HT-29 (cell line): ENCODE measurements at regions not wholly inside any gene's neighbourhood (a gene's known extent, or its start where the extent isn't known, plus 50 kb on each side); places are given as distances from the start of the nearest gene placed in this dataset.
"Not testable (repeated sequence)": the region's sequence is repeated elsewhere in the genome, so short reads cannot be mapped to it uniquely, and the experiment has no call there.

Experiments used
- DNase-seq: peaks from one replicate; pipeline ENCODE4 v3.0.0-alpha.2; 2015; ENCODE audit warnings: low spot score

DNA sequence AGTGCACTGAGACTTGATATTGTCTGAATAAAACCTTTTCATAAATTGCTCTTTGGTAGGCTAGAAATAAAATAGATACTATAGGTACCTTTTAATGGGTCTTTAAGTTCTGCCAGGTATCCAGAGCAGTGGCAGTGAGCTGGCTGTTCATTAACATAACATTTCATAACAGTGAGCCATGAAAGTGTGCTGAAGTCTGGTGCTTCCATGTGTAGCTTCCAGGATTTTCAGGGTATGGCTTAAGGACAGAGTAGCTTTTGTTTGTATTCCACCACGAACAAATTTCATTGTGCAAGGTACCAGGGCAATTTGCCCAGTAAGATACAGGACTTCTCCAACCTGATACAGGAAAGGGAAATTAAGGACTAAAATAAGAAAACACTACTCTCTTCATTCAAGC lies 124.7 kb upstream of the NANOGP8 start:
- DNase-seq = no peak

DNA sequence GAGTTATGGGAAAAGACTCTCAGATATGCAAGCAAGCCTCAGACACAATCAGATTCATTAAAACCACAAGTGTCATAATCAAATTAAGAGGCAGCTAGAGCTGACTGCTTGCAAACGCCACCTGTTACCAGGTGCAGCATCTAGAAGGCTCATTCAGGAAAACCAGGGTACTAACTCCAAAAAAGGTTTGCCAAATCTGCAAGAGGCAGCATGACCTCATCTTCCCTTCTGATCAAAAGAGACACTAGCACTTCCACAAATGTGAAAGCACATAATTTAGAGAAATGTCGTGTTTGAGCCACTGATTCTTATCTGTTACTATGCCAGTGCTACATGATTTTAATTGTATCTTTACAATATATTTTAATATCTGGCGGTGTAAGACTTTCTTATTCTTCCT lies 123.3 kb upstream of the NANOGP8 start:
- DNase-seq = no peak

GRCh38 chr15:35206060-35206675 lies 121.1 kb upstream of the NANOGP8 start:
- DNase-seq = peak; percentile 81

GRCh38 chr15:35198197-35198596 lies 113.1 kb upstream of the NANOGP8 start:
- no peak for DNase-seq

DNA sequence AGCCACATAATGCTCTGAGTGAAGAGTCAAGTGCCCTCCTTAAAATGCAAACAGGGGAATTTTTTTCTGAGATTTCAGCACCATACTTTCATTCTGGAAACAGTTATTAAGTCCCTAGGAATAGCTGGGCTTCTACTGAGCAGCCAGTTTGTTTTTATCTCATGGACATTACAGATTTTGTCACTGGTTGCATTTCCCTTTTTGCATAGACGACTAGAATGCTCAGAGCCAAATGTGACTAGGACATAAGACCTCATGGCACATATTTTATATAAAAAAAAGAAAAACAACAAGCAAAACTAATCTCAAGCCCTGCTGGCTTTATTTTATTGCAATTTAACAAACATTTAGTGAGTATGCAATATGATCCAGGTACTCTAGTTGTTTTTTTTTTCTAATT lies 112.7 kb upstream of the NANOGP8 start:
- DNase-seq = no peak

- no peak for DNase-seq
Measured at GRCh38 chr15:35197306-35197705, 112.2 kb upstream of the NANOGP8 start.

- no peak for DNase-seq
Measured at GRCh38 chr15:35196273-35196672, 111.2 kb upstream of the NANOGP8 start.

DNA sequence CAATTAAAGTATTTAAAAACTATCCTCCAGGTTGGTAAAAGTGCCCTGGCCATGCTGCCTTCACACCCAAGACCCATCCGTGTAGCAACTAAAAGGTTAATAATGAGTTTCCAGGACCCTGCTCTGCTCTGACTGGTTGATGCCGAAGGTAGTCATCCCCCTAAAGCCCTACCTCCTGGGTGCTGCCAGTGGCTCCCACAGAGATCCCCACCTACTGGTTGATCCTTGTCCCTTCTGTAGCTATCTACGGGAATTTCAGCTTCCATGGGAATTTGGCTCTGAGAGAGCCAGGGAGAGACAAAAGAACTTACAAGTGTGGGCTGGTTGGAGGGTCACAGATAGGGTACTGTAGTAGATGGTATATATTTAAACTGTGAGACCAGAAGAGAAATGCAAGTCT lies 110.6 kb upstream of the NANOGP8 start:
- DNase-seq = no peak

- no peak for DNase-seq
Measured at GRCh38 chr15:35195031-35195430, 109.9 kb upstream of the NANOGP8 start.

DNA sequence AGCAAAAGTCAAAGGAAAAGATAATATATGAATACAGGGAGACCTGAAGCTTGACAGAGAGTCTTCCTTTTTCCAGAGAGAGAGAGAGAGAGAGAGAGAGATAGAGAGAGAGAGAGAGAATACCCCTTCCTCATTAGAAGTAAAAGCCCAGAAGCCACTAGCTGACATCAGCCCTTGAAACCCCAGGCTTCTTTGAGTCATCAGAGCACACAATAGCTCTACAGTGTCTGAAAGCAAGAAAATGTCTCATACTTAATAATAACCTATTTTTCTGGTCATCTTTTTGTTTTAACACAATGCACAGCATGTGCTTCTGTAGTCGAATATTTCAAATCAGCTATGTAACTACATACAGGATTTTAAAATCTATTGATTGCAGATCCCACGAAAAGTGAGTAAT lies 109.2 kb upstream of the NANOGP8 start:
- no peak for DNase-seq

DNA sequence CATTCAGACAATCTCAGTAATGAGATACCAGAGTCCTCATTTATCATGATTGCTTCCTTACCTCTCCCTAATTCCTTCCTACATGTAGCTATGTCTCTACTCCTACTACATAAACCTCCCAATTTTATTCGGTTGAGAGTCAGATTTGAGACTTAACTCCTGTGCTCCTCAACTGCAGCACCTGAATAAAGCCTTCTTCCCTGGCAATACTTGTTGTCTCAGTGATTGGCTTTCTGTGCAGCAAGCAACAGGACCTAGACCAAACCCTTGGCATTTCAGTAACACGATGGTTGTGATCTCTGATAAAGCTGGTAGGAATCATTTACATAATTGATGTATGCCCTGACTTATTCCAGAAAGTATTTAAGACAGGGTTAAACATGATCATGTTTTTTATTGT lies 106.7 kb upstream of the NANOGP8 start:
- no peak for DNase-seq

DNA sequence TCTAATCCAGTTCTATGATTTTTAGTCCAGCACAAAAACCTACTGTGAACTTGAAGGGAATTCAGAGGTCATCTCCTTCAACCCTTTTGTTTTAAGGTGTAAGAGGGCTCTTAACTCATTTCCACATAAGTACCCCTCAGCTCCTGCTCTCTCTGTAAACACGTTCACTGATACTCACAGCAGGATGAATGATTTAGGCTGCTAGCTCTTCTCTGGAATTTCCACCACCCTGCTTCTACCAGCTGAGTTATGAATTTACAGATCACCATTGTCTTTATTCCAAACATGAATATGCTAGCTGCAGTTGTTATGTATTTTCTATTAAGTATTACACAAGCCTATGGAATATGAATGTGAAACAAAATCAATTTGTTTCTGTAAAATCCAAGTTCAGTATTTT lies 101.3 kb upstream of the NANOGP8 start:
- DNase-seq = no peak

DNA sequence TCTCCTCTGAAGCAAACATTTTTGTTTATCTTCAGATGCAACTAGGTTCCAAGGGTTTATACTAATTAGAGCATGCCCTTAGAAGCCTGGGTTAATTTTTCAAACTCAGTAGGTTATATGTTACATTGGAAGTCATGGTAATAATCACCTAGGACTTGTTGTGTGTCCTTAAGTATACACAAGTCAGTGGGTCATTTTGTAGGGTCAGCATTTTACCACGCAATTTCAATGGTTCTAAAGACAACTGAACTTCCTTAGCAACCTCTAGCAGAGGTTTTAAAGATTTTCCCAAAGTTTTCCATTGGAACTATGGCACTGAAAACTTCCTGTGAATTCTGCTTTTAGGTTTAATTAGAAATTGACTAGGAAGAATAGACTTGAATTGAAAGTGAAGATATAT lies 99.6 kb upstream of the NANOGP8 start:
- no peak for DNase-seq

GRCh38 chr15:35182841-35183479 lies 97.9 kb upstream of the NANOGP8 start:
- no peak for DNase-seq

- no peak for DNase-seq
Measured at GRCh38 chr15:35181538-35181937, 96.4 kb upstream of the NANOGP8 start.

DNA sequence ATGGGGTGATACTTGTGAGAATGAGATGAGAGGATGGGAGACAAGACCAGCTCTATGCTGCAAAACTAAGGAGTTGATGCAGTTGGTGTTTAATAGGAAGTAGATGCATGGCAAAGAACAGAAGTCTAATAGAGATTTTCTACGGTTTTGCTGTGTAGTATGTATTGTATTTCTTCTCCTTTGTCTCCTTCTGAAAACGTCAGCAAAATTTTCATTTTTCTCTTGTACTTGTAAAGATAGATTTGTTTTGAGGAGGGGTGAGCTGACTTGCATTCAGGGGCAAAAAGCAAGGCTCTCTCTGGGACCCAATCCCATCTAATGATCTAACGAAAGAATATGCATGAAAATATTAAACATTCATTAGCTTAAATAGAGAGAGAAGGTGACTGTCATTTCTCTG lies 94.6 kb upstream of the NANOGP8 start:
- DNase-seq = no peak

DNA sequence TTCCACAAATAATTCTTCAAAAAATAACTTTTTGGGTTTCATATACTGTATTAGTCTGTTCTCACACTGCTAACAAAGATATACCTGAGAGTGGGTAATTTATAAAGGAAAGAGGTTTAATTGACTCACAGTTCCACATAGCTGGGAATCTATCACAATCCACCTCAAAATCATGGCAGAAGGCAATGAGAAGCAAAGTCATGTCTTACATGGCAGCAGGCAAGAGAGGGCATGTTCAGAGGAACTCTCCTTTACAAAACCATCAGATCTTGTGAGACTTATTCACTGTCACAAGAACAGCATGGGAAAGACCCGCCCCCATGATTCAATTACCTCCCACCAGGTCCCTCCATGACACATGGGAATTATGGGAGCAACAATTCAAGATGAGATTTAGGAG lies 93.1 kb upstream of the NANOGP8 start:
- DNase-seq = not testable (repeated sequence)

GRCh38 chr15:35174948-35175347 lies 89.9 kb upstream of the NANOGP8 start:
- no peak for DNase-seq

GRCh38 chr15:35173444-35174118 lies 88.5 kb upstream of the NANOGP8 start:
- no peak for DNase-seq

DNA sequence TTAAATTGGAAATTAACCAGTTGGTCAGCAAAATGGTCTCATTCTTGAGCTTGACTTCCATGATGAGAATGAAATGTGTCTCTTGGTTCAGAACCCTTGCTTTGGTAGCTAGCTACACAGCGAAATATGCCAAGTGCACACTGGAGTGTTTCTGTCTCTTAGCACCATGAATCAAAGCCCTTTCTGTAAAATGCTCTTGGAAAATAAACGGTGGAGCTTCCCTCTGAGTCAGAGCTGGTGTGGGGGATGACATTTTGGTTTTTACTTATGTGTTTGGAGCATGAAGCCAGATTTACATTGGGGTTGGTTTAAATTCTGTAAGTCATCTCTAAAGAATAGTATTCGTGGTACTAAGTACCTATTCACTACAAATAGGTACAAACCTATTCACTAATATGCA lies 85.1 kb upstream of the NANOGP8 start:
- no peak for DNase-seq

DNA sequence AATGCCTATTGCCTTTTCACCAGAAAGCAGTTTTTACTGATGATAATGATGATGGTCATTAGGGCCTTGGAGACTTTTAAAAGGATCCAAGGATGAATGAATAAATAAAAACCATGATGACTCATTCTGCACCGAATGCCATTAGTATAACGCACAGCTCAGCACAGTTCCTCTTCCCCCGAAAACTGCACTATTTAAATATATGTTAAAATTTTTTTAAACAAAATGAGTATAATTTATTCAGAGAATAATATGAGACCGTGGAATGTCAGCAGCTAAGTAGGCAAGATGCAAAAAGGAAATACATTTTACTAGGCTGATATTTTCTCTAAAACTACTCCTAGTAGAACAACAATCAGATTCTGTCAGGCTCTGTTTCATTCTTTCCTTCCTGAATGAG lies 83.4 kb upstream of the NANOGP8 start:
- no peak for DNase-seq

GRCh38 chr15:35167675-35168074 lies 82.6 kb upstream of the NANOGP8 start:
- DNase-seq = no peak

DNA sequence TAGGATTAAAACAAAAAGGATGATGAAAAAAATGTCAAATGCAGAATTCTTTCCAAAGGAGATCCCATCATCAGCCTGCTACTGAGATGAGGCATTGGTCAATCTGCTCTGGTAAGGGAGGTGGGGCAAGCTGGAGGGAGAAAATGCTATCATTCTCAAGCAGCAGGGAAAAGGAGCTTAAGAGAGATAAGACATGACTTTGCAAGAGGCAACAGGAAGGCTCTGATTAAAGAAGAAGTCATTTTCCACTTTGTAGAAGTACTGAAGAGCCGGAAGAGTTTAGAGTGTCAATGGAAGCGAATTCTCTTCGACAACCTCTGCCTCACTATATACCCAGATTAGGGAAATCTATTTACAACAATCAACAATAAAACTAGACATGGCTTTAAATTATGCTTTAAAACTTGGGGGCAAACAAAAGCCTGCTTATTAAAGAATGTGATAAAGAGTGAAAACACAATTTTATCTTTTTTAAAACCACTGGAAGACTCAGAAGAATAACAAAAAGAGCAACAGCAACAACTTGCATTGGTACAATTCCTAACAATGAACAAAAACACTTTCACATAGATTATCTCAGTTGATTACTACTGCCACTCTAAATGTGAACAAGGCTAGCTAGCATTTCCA lies 81.8 kb upstream of the NANOGP8 start:
- no peak for DNase-seq
